Amniotic epithelial cell (primary cell): ENCODE measurements at regions not wholly inside any gene's neighbourhood (a gene's known extent, or its start where the extent isn't known, plus 50 kb on each side); places are given as distances from the start of the nearest gene placed in this dataset.
"Not testable (repeated sequence)": the region's sequence is repeated elsewhere in the genome, so short reads cannot be mapped to it uniquely, and the experiment has no call there.

ENCODE experiments used
- DNase-seq: peaks from one replicate; pipeline ENCODE4 v3.0.0-alpha.2; 2010; ENCODE audit warnings: low read depth

DNA sequence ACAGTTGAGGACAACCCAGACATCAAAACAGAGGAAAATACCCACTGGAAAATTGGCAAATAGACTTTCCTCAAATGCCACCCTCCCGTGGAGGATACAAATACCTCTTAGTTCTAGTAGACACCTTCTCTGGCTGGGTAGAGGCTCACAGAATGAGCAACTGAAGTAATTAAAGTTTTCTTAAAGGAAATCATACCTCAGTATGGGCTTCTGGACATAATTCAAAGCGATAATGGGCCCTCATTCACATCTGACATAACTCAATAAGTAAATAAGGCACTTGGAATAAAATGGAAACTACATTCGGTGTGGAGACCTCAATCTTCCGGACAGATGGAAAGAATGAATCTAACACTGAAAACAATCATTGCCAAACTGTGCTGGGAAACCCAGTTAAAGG, 115.2 kb upstream of the PLCL2 start:
- no peak for DNase-seq

DNA sequence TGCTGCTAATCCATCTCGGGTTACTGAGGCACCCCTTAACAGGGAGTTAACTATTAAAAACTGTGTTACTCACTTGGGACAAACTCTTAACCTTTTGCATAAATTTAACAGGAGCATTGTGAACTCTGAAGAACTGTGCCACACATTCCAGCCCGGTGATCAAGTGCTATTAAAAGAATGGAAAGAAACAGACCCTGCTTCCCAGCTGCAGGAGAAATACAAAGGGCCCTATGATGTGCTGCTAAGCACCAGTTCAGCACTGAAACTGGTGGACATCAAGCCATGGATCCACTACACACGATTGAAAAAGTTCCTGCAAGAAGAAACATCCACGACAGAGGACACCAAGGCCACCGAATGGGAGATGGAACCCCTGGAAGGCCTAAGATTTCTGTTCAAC, 114.7 kb upstream of the PLCL2 start:
- no peak for DNase-seq

DNA sequence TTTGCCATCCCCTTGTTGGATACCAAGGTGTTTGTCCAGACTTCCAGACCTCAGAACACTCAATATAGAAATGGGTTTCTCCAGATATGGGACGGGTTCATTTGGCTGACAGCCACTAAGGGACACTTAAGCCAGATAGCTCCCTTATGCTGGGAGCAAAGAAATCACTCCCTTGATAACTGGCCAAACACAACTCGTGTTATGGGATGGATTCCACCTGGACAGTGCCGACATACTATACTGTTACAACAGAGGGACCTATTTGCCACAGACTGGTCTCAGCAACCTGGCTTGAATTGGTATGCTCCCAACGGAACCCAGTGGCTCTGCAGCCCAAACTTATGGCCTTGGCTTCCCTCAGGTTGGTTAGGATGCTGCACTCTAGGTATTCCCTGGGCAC, 114.0 kb upstream of the PLCL2 start:
- no peak for DNase-seq

DNA sequence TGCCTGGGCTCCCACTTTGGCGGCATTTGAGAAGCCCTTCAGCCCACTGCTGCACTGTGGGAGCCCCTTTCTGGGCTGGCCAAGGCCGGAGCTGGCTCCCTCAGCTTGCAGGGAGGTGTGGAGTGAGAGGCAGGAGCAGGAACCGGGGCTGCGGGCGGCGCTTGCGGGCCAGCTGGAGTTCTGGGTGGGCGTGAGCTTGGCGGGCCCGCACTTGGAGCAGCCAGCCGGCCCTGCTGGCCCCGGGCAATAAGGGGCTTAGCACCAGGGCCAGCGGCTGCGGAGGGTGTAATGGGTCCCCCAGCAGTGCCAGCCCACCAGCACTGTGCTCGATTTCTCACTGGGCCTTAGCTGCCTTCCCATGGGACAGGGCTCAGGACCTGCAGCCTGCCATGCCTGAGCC, 111.2 kb upstream of the PLCL2 start:
- not testable (repeated sequence) for DNase-seq

DNA sequence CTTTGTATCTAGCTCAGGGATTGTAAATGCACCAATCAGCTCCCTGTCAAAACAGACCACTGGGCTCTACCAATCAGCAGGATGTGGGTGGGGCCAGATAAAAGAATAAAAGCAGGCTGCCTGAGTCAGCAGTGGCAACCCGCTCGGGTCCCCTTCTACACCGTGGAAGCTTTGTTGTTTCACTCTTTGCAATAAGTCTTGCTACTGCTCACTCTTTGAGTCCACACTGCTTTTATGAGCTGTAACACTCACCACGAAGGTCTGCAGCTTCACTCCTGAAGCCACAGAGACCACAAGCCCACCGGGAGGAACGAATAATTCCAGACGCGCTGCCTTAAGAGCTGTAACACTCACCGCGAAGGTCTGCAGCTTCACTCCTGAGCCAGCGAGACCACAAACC, 110.2 kb upstream of the PLCL2 start:
- not testable (repeated sequence) for DNase-seq

DNA sequence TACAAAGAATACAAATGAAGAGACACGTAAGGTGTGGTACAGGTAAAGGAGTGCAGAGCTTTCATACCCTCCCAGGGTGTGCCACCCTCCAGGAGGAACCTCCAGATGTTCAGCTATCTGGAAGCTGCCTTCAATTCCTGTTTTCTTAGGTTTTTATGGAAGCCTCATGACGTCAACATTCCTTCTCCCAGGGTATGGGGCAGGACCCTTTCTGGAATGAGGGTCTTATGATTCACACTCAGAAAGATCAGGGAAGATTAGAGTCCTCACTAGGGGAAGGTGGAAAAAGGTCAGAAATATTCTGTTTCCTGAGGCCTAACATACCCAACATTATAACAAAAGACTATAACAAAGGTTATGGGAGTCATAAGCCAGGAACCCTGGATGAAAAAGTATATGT, 99.8 kb upstream of the PLCL2 start:
- DNase-seq: no peak

DNA sequence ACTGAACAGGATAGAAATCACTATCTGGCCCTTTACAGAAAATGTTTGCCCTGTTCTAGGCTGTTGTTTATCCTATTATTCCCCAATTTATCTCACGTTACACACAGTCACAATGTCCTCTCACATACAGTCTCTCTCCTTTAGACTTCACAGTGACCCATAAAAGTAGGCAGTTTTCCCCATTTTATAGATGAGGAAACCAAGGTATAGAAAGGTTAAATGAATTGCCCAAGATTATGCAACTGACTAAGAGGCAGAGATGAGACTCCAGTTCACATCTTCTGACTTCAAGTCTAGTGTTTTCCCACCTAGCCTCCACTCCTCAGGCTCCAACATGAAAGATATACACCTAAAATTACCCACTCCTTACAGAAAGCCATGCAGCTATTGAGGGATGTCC, 99.3 kb upstream of the PLCL2 start:
- no peak for DNase-seq

DNA sequence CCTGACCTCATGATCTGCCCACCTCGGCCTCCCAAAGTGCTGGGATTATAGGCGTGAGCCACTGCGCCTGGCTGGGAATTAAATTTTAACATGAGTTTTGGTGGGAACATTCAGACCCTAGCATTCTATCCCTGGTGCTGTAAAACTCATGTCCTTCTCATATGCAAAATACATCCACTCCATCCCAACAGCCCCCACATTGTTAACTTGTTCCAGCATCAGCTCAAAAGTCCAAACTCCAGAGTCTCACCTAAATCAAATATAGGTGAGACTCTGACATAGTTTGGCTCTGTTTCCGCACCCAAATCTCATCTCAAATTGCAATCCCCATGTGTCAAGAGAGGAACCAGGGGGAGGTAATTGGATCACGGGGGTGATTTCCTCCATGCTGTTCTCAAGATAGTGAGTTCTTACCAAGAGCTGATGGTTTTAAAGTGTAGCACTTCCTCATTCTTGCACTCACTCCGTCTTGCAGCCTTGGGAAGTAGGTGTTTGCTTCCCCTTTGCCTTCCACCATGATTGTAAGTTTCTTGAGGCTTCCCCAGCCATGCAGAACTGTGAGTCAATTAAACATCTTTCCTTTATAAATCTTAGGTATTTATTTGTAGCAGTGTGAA, 96.2 kb upstream of the PLCL2 start:
- no peak for DNase-seq

DNA sequence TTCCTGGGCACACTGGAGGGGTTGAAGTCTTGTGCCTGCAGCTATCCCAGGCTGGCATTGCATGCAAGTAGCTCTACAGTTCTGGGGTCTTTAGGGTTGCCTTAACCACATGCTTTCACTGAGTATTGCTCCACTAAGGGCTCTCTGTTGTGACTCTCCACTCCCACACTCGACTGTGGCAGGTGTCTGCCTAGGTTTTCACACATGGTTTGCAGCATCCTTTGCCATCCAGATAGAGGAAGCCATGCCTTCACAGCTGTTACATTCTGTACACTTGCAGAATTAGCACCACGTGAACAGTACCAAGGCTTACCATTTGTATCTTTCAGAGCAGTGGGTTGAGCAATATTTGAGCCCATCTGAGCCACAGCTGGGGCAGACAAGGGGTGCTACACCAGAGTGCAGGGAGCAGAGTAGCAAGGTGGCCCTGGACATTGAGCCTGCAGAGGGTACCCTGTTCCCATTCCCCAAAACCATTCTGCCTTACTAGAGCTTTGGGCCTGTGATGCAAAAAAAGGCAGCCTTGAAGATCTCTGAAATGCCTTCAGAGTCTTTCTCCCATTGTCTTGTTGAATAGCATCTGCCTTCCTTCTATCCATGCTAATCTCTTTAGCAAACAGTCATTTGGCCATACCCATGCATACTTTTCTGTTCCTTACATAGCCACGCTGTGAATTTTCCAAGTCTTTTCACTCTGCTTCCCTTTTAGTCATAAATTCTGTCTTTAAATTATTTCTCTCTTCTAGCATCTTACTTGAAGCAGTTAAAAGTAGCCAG, 95.2 kb upstream of the PLCL2 start:
- DNase-seq: no peak

DNA sequence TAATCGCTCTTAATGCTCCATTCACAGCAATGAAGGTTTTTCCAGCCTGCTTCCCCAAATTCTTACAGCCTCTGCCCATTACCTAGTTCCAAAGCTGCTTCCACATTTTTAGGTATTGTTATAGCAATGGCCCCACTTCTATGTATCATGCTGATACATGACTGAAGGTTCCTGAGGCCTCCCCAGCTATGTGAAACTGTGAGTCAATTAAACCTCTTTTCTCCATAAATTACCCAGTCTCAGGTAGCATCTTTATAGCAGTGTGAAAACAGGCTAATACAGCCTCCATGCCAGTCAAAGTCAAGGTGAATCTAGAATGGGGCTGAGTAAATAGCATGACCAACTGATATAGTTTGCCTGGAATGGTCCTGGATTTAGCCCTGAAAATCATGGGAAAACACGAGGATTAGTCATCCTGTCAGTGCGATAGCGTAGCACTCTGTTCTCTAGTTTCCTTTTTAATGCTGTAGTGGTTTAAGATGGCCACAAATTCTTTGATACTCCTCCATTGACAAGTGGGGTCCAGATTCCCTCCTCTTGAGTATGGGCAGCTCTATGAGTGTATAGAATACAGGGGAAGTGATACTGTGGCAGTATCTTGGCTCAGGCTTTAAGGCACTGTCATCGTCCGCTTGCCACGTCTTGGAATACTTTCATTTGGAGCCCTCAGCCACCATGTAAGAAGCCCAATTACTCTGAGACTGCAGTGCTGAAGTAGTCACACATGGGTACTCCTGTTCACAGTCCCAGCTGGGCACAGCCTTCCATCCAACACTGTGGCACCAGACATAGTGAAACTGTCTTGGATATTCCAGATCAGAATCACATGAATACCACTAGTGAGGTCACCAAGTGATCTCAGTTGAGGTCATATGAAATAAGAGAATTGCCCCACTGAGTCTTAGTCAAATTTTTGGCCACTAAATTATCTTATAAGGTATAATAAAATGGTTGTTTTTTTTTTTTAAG, 94.0 kb upstream of the PLCL2 start:
- no peak for DNase-seq

DNA sequence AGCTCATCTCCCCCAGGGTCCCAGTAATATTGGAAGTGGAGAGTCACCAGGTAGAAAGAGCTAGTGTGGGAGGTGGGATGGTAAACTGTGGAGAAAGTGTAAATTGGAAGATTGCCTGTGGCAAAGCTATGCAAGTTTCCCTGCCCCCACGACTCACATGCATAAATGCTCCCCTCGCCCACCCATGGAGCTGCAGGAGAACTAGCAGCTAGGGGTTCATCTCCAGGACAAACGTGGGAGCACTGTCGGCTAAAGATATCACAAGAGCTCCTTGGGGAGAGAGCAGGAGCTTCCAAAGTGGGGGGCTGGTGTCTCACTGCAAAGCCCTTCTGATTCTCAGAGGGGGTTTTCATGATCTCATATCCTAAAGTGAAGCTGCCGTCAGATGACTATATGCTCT, 91.4 kb upstream of the PLCL2 start:
- DNase-seq: no peak

DNA sequence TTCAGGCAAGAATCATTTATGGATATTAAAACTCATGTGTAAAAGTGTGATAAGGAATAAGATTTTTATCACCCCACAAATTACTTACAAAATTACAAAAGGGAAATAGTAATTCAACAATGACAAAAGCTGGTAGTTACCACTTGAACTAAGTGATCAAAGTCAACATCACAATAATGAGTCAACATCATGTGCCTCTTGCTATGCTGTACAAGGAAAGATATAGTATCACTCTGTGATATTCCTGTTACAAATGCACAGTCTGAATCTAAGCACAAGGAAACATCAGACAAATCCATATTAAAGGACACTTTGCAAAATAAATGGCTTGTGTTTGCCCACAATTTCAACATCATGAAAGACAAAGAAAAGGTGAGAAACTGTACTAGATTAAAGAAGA, 90.5 kb upstream of the PLCL2 start:
- no peak for DNase-seq

DNA sequence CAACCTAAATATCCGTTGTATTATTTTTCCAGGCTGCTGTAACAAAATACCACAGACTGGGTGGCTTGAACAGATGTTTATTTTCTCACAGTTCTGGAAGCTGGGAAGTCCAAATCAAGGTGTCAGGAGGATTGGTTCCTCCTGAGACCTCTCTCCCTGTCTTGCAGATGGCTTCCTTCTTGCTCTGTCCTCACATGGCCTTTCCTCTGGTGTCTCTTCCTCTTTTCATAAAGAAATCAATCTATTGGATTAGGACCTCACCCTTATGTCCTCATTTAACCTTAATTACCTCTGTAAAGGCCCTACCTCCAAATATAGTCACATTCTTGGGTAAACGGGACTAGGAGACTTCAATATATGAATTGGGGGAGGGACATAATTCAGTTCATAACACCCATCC, 89.2 kb upstream of the PLCL2 start:
- DNase-seq: no peak

DNA sequence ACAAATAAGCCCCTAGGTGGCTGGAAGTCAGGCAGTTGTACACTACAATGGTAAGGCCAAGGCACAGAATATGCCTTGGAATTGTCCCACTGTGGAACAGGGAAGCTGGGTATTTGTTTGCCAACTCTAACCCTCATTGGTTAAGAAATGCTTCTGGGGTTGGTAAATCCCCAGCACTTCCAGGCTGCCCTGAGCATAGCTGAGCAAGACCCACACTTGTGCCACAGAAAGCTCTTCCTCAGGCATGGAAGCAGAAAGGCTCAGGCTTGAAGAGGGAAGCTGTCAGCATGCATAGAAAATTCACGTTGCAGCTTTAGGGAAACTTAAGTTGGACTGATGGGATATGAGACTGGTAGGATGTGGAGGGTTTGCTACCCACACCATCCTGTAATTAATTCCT, 86.9 kb upstream of the PLCL2 start:
- DNase-seq: no peak

DNA sequence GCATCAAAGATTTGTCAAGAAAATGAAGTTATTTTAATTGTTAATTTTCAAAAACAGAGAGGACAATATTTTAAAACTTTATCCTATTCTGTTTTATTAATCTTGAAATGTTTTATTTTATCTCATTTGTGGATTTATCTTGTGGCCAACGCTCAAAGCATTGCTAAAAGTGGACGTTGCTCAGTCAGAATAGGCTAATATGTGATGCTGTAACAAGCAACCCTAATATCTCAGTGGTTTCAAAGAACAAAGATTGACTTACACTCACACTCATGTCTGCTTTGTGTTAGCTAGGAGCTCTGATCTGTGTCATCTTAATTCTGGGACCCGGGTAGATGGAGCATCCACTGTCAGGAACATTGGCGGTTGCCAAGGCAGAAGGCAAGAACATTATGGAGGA, 86.0 kb upstream of the PLCL2 start:
- no peak for DNase-seq

DNA sequence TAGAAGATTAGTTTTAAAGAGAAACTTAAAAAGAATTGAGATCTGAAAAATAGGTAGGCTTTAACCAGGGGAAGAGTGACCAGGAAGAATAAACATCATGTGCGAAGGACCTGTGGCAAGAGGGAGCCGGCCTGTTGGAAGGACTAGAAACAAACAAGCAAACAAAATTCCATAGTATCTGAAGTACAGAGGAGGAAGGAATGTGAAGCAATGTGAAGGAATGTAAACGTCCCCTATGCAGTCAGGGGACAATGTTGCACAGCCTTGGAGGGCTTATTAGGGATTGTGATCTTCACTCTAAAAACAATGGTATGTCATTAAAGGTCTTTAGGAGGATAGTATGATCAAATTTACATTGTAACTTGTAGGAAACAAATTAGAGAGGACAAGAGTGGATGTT, 84.4 kb upstream of the PLCL2 start:
- no peak for DNase-seq

DNA sequence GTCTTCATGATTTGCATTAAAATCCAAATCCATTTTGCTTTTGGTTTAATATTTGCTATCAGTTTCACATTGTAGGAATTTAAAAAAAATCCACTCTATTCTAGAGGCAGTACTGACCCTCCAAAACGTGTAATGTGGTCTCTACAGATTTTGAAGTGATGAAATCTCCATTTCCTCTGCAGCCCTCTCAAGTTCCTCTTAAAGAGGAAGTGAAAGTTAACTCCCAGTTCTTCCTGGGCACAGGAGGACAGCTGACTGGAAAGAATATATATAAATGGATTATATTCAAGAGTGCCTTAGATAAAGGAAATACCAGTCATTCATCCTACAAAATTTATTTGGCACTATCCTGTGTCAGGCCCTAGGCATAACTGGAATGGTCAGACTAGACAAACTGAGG, 83.5 kb upstream of the PLCL2 start:
- DNase-seq: no peak

DNA sequence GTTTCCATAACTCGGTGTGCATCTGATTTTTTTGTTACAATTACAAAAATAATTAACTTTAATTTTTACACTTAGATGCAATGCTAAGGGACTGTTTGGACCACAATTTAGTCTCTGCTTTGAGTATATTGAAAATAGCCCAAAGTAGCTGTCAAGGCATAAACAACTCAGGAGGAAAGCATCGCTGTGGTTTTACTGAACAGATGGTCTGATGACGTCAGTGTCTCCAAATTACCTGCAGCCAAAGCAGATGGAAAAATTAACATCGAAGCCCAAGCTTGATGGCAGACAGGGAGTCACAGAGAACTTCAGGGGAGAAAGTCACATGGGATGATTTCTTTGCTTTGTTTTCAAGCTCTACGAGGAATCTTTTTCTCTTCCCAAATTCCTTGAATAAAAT, 83.1 kb upstream of the PLCL2 start:
- no peak for DNase-seq

DNA sequence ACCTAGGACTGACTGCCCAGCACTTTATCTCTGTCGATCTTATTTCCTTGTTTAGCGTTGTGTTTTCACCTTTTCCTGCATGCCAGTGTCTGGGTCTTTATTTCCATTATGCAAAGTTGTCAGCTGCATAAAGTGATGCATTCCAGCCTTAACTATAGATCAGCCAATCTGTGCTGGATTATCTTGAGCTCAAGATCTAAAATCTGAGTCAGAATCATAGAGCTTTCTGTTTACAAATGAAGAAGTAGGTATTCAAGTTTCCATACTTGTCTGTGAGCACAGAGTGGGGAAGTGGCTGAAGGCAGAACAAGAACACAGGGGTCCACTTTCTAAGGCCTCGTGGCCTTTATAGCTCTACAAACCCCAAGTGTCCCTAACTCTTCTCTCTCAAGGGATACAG, 82.4 kb upstream of the PLCL2 start:
- no peak for DNase-seq

DNA sequence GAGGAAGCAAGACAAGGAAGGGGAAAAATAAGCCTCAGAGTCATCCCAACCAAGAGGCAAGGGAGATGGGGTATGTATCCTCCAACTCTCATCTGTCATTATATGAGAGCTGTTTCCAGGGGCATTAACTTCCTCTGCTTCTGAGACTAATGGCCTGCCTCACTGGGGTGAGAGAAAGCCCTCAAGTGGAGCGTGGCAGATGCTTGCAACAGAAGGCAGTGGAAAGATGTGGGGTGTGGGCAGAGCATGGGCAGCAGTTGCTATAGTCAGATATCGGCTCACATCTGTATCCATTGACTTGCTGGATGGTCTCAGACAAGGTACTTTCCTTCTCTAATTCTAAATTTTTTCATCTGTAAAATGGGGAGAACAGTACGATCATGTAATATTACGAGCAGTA, 81.7 kb upstream of the PLCL2 start:
- no peak for DNase-seq

DNA sequence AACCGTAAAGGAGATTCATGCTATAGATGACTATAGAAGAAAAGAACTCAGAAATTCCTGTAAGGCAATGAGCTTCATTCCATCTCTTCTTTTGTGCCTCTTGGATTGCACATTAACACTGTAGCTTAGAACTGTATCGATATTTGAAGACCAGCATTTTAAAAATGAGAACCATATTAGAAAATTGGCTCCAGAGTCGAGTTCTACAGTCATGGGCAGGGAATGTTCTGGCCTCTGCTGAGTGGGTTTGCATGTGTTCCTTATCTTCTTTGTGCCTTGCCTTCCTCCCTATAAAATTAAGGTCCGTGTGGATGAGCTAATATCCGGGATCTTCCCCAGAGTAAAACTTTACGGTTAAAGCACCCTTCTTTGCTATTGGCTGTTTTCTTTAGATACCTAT, 77.4 kb upstream of the PLCL2 start:
- DNase-seq: no peak

DNA sequence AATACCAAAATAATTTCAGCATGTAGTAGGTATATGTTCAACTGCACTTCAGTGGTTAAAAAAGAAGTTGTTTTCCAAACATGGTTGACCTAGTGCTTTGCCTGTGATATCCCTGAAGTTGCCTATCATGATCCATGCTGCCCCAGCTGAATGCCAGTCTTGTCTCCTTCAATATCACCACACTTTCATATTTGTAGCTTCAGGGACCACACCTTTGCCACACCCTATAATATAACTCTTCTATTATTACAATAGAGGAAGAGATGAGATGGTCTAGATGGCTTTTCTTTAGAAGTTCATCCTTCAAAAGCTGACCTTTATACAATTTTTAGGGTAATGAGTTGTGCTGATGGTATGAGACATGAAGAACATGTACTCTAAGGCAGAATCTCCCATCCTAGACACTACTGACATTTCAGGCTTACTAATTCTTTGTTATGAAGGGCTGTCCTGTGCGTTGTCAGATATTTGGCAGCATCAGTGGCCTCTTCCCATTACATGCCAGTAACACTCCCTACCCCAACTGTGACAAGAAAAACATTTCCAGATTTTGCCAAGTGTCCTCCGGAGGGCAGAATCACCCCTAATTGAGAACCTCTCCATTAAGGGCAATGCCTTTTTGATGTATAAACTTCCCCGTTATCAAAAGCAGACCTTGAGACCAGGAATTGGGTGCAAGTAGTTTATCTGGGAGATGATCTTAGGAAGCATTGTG, 76.2 kb upstream of the PLCL2 start:
- no peak for DNase-seq
